Mammary epithelial cell (primary cell): ENCODE measurements at regions not wholly inside any gene's neighbourhood (a gene's known extent, or its start where the extent isn't known, plus 50 kb on each side); places are given as distances from the start of the nearest gene placed in this dataset.

Experiments used
- CTCF ChIP-seq, 2 donors: IDR thresholded peaks in 1 of 2; conservative IDR thresholded peaks in 1 of 2; 2 replicates each; pipeline ENCODE4 v1.5.1; 2011 to 2012; ENCODE audit warnings: inconsistent platforms in 2 of 2, low read length in 2 of 2, mild to moderate bottlenecking in 2 of 2, control low read depth in 1 of 2, low read depth in 1 of 2; ENCODE audit not compliant: insufficient read depth in 1 of 2; ENCODE audit errors: extremely low read depth in 1 of 2
- EZH2 ChIP-seq: IDR thresholded peaks from 2 replicates; pipeline ENCODE4 v1.6.1; 2012; ENCODE audit warnings: low read length, inconsistent platforms, borderline replicate concordance

GRCh38 chr2:160657196-160657595, 163.6 kb upstream of the RBMS1 start:
- no peak for TF ChIP-seq CTCF (conservative IDR thresholded peaks at IDR 0.05 in 1 of 2, IDR thresholded peaks at IDR 0.05 in 1 of 2; ENCODE audit: extremely low read depth in 1 of 2, insufficient read depth in 1 of 2, low read depth in 1 of 2, low read length in 2 of 2)
- no peak for TF ChIP-seq EZH2
